K562 (cell line): ENCODE measurements at regions not wholly inside any gene's neighbourhood (a gene's known extent, or its start where the extent isn't known, plus 50 kb on each side); places are given as distances from the start of the nearest gene placed in this dataset.

Experiments used
- ATAC-seq: fragments of 200-7000 bp; cut with Tn5 transposase; 3 replicates; pipeline ENCODE4 v1.9.1; 2020; ENCODE audit warnings: moderate library complexity
- BruUV-seq: library from RNA; stranded (reverse); fragments of 400-500 nt; replicated peaks from 2 replicates; lab custom pipeline; 2021; lab: Mats Ljungman, UMichigan
- CTCF ChIA-PET: fragments of 300-600 bp; formaldehyde crosslinking; extraction: SDS; loops from one replicate; lab custom pipeline; 2021; ENCODE audit warnings: low intra/inter-chr PET ratio; lab: Yijun Ruan, JAX
- POLR2A ChIA-PET: fragments of 300-600, 350-650 bp; sonication (Branson Sonifier 250); formaldehyde crosslinking; extraction: SDS; loops from one replicate; lab custom pipeline; 2021; ENCODE audit warnings: antibody characterized with exemption, inconsistent platforms; lab: Yijun Ruan, JAX
- DNase-seq, 4 experiments: peaks; one replicate each; pipeline versions ENCODE4 v3.0.0 to v3.0.0-alpha.2; 2011 to 2018; ENCODE audit warnings: low spot score in 3 of 4, mixed read lengths in 3 of 4; ENCODE audit errors: extremely low read depth in 1 of 4
- FAIRE-seq: peaks from 2 replicates; lab custom pipeline; 2011; peaks lifted over from hg19 to GRCh38; lab: Jason Lieb, UNC
- H2AFZ ChIP-seq: 2 replicates; pipeline ENCODE4 v1.6.0; 2011; ENCODE audit warnings: low read depth, low read length, control low read depth, inconsistent platforms
- H3K27ac ChIP-seq: fragments of 200-600 bp; 3 replicates; pipeline ENCODE4 v1.8.0; 2011; ENCODE audit warnings: low read depth, mild to moderate bottlenecking, control low read depth, inconsistent platforms, low read length, moderate library complexity, mixed read lengths; ENCODE audit errors: extremely low read depth
- H3K27me3 ChIP-seq, 2 experiments: fragments of 300-600 bp in 1 of 2; 2 replicates in 1 of 2; 3 replicates in 1 of 2; pipeline versions ENCODE4 v1.6.0 to v1.8.0; 2011; ENCODE audit warnings: inconsistent platforms in 2 of 2, low read length in 2 of 2, mild to moderate bottlenecking in 1 of 2, mixed read lengths in 1 of 2, moderate library complexity in 1 of 2; ENCODE audit not compliant: control insufficient read depth in 2 of 2, insufficient read depth in 2 of 2
- H3K36me3 ChIP-seq: fragments of 300-600 bp; 3 replicates; pipeline ENCODE4 v1.8.0; 2011; ENCODE audit warnings: mild to moderate bottlenecking, low read length, inconsistent platforms; ENCODE audit not compliant: control insufficient read depth, insufficient read depth
- H3K4me1 ChIP-seq, 2 experiments: fragments of 200-600 bp in 1 of 2; replicated peaks in 1 of 2; 2 replicates in 1 of 2; 3 replicates in 1 of 2; pipeline versions ENCODE4 v1.5.1 to v1.8.0; 2011; ENCODE audit warnings: inconsistent platforms in 2 of 2, low read length in 2 of 2, mild to moderate bottlenecking in 1 of 2, mixed read lengths in 1 of 2, moderate library complexity in 1 of 2; ENCODE audit not compliant: control insufficient read depth in 2 of 2, insufficient read depth in 2 of 2
- H3K4me2 ChIP-seq: 2 replicates; pipeline ENCODE4 v1.6.1; 2011; ENCODE audit warnings: low read length, control low read depth, inconsistent platforms, mixed read lengths; ENCODE audit not compliant: insufficient read depth
- H3K4me3 ChIP-seq: fragments of 200-600 bp; sonication (generic), shearing (Covaris generic); 2 replicates; pipeline ENCODE4 v1.5.1; 2016; ENCODE audit warnings: control low read depth, inconsistent platforms
- H3K79me2 ChIP-seq: fragments of 200-600 bp; 3 replicates; pipeline ENCODE4 v1.8.0; 2011; ENCODE audit warnings: low read length, inconsistent platforms; ENCODE audit not compliant: control insufficient read depth, insufficient read depth
- H3K9ac ChIP-seq, 2 experiments: 2 replicates each; pipeline versions ENCODE4 v1.6.0 to v1.6.1; 2011; ENCODE audit warnings: low read depth in 2 of 2, low read length in 2 of 2, control low read depth in 1 of 2, inconsistent platforms in 1 of 2, mild to moderate bottlenecking in 1 of 2, mixed read lengths in 1 of 2; ENCODE audit not compliant: insufficient read depth in 1 of 2
- H3K9me1 ChIP-seq: one replicate; pipeline ENCODE4 v1.6.0; 2011; ENCODE audit warnings: inconsistent platforms, mild to moderate bottlenecking, low read length, moderate library complexity; ENCODE audit not compliant: control insufficient read depth, insufficient read depth
- H3K9me3 ChIP-seq: replicated peaks from 2 replicates; pipeline ENCODE4 v1.5.1; 2011; ENCODE audit warnings: low read depth, low read length, inconsistent platforms; ENCODE audit not compliant: control insufficient read depth, insufficient read depth
- H4K20me1 ChIP-seq: replicated peaks from 2 replicates; pipeline ENCODE4 v1.6.1; 2011; ENCODE audit warnings: low read length, inconsistent platforms, mixed read lengths; ENCODE audit not compliant: control insufficient read depth, insufficient read depth
- CEBPB ChIP-seq: fragments of 450-650 bp; IDR thresholded peaks from 2 replicates; pipeline ENCODE4 v1.6.1; 2016; ENCODE audit warnings: missing genetic modification characterization, missing compliant biosample characterization
- CEBPG ChIP-seq, 3 experiments: fragments of 200-800 bp in 1 of 3; sonication (Bioruptor generic) in 1 of 3; sonication (generic) in 1 of 3; formaldehyde crosslinking in 1 of 3; IDR thresholded peaks in 2 of 3; conservative IDR thresholded peaks in 1 of 3; 2 replicates each; pipeline versions ENCODE4 v1.6.1 to v1.8.0; 2016 to 2022; ENCODE audit warnings: missing compliant biosample characterization in 2 of 3, missing genetic modification characterization in 2 of 3, mild to moderate bottlenecking in 1 of 3, missing genetic modification reagents in 1 of 3
- ETS2 ChIP-seq: IDR thresholded peaks from 2 replicates; pipeline ENCODE4 v1.6.1; 2016; ENCODE audit warnings: borderline replicate concordance, missing genetic modification characterization, mild to moderate bottlenecking, moderate library complexity, missing compliant biosample characterization; ENCODE audit not compliant: poor library complexity, severe bottlenecking
- JUN ChIP-seq, 2 experiments: sonication (generic) in 1 of 2; formaldehyde crosslinking in 1 of 2; IDR thresholded peaks; 2 replicates each; pipeline versions ENCODE4 v1.6.1 to v1.8.0; 2012 to 2022; ENCODE audit warnings: borderline replicate concordance in 2 of 2, mild to moderate bottlenecking in 2 of 2, improper control_type of control experiment in 1 of 2, low read depth in 1 of 2, low read length in 1 of 2, missing genetic modification reagents in 1 of 2
- MEIS2 ChIP-seq: fragments of 450-650 bp; IDR thresholded peaks from 2 replicates; pipeline ENCODE4 v1.6.1; 2014; ENCODE audit warnings: mild to moderate bottlenecking; ENCODE audit not compliant: partially characterized antibody
- MIER1 ChIP-seq: fragments of 450-650 bp; IDR thresholded peaks from 2 replicates; pipeline ENCODE4 v1.6.1; 2016; ENCODE audit warnings: antibody characterized with exemption, mild to moderate bottlenecking, low read depth
- POU5F1 ChIP-seq: fragments of 150-350 bp; IDR thresholded peaks from 2 replicates; pipeline ENCODE4 v1.6.1; 2014; ENCODE audit warnings: borderline replicate concordance, low read length, low read depth, mild to moderate bottlenecking; ENCODE audit not compliant: partially characterized antibody
- PTBP1 ChIP-seq: fragments of 200-400 bp; formaldehyde crosslinking; IDR thresholded peaks from 2 replicates; pipeline ENCODE4 v1.6.1; 2017; ENCODE audit warnings: low read depth, low read length
- SMAD4 ChIP-seq: fragments of 250-450 bp; sonication (Bioruptor Pico); conservative IDR thresholded peaks from 2 replicates; pipeline ENCODE4 v1.8.0; 2021; ENCODE audit warnings: inconsistent platforms, mild to moderate bottlenecking, moderate library complexity
- SRSF9 ChIP-seq: fragments of 200-400 bp; formaldehyde crosslinking; IDR thresholded peaks from 2 replicates; pipeline ENCODE4 v1.6.1; 2017; ENCODE audit warnings: low read depth, low read length, borderline replicate concordance
- TBP ChIP-seq: optimal IDR thresholded peaks from 2 replicates; pipeline ENCODE3; 2011; ENCODE audit warnings: low read depth, low read length, improper control_type of control experiment
- XRCC5 ChIP-seq: fragments of 200-400 bp; formaldehyde crosslinking; IDR thresholded peaks from 2 replicates; pipeline ENCODE4 v1.6.1; 2017; ENCODE audit warnings: low read depth, mild to moderate bottlenecking, low read length
- ZNF584 ChIP-seq: fragments of 200-800 bp; sonication (Bioruptor generic); IDR thresholded peaks from 2 replicates; pipeline ENCODE4 v1.6.1; 2016; ENCODE audit warnings: low read depth, mild to moderate bottlenecking, missing genetic modification characterization, missing compliant biosample characterization
- ZNF778 ChIP-seq: fragments of 450-650 bp; formaldehyde crosslinking; IDR thresholded peaks from 2 replicates; pipeline ENCODE4 v1.4.0; 2020; ENCODE audit warnings: mild to moderate bottlenecking, moderate library complexity
- WGBS: fragments of 100-300 bp; shearing (Covaris generic); methylation state at CpG from one replicate; pipeline ENCODE4 v1.1.6; 2016; ENCODE audit warnings: low coverage, mixed read lengths; ENCODE audit not compliant: insufficient coverage; ENCODE audit errors: missing lambda C conversion rate; 5-methylcytosine and 5-hydroxymethylcytosine counted together
- in situ Hi-C: fragments of 300-500 bp; cut with MboI; formaldehyde crosslinking; loops from 4 replicates; pipeline ENCODE4 v1.15.0; 2018; ENCODE audit warnings: inconsistent platforms, mixed read lengths
- intact Hi-C: fragments of 100-400 bp; cut with micrococcal nuclease; formaldehyde crosslinking; loops from 2 replicates; pipeline ENCODE4 v1.14.2; 2022
- TF ChIP-seq, protein P1 (sequence below): fragments of 250-450 bp; sonication (Bioruptor Pico); IDR thresholded peaks from 2 replicates; pipeline ENCODE4 v1.6.1; 2021; ENCODE audit warnings: mild to moderate bottlenecking

DNA sequence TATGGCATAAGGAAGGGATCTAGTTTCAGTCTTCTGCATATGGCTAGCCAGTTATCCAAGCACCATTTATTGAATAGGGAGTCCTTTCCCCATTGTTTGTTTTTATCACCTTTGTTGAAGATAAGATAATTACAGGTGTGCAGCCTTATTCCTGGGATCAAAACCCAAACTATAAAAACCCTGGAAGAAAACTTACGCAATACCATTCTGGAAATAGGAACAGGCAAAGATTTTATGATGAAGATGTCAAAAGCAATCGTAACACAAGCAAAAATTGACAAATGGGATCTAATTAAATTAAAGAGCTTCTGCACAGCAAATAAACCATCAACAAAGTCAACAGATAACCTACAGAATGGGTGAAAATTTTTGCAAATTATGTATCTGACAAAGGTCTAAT is 128.5 kb upstream of the DCN start:
- WGBS, result 78% methylated on average over 2 of the region's 2 CpGs
- Histone ChIP-seq H3K27ac (no peak overlapping the region), H3K9me3 (no peaks in the 10 kb centered on the region), H3K4me3 (no peak overlapping the region), H3K9me1 (no peaks in the 10 kb centered on the region), H3K4me2 (no peak overlapping the region), H3K27me3 (no peaks in the 10 kb centered on the region), H3K36me3 (no peaks in the 10 kb centered on the region), H3K79me2 (no peaks in the 10 kb centered on the region), H4K20me1 (no peaks in the 10 kb centered on the region), H3K4me1 (no peaks in the 10 kb centered on the region), H3K9ac (no peak overlapping the region), H2AFZ (no peak overlapping the region)
- no TSS peak for BruUV-seq
- ChIA-PET POLR2A (no interaction called here), CTCF (no interaction called here)
- intact Hi-C loops (no loop called here), in situ Hi-C loops (no loop called here)
- ATAC-seq, result no peak
- FAIRE-seq, result no peak
- TF ChIP-seq ZNF778, result no peak
- TF ChIP-seq, protein P1, sequence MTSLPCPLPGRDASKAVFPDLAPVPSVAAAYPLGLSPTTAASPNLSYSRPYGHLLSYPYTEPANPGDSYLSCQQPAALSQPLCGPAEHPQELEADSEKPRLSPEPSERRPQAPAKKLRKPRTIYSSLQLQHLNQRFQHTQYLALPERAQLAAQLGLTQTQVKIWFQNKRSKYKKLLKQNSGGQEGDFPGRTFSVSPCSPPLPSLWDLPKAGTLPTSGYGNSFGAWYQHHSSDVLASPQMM (CRISPR knock-in tag), result no peak
- no peak for TF ChIP-seq JUN (IDR thresholded peaks at IDR 0.05; ENCODE audit: borderline replicate concordance, low read depth, low read length)
- TF ChIP-seq JUN (CRISPR knock-in tag; IDR thresholded peaks at IDR 0.05; ENCODE audit: borderline replicate concordance), result no peak
- TF ChIP-seq PTBP1, result no peak
- no peak for TF ChIP-seq XRCC5
- TF ChIP-seq MIER1, result no peak
- TF ChIP-seq ZNF584 (CRISPR knock-in tag), result no peak
- no peak for TF ChIP-seq TBP
- no peak for TF ChIP-seq SMAD4 (CRISPR knock-in tag)
- no peak for TF ChIP-seq POU5F1
- TF ChIP-seq ETS2 (tag), result no peak
- no peak for TF ChIP-seq CEBPG (CRISPR knock-in tag; IDR thresholded peaks at IDR 0.05)
- TF ChIP-seq CEBPG (tag; conservative IDR thresholded peaks at IDR 0.05 in 1 of 2, IDR thresholded peaks at IDR 0.05 in 1 of 2), result peak in 1 of 2 experiments; percentile 88; a peak in 2 of 4 replicates
- peak; percentile 70 for TF ChIP-seq CEBPB (tag)
- no peak for TF ChIP-seq MEIS2
- no peak for TF ChIP-seq SRSF9
- DNase-seq, result no peak
